GM23338 (cell line): ENCODE measurements at regions not wholly inside any gene's neighbourhood (a gene's known extent, or its start where the extent isn't known, plus 50 kb on each side); places are given as distances from the start of the nearest gene placed in this dataset.
A peak's percentile ranks its signal among the peaks of the same experiment; 100 is the strongest.

Source experiments
- ATAC-seq: fragments of 200-7000 bp; cut with Tn5 transposase; 3 replicates; pipeline ENCODE4 v1.9.1; 2020
- DNase-seq: peaks from one replicate; pipeline ENCODE4 v3.0.0-alpha.2; 2015; ENCODE audit warnings: low spot score
- H2AFZ ChIP-seq: fragments of 200-600 bp; sonication (generic); 2 replicates; pipeline ENCODE4 v1.8.0; 2016; ENCODE audit warnings: antibody characterized with exemption, mild to moderate bottlenecking, moderate library complexity
- H3F3A ChIP-seq: fragments of 200-600 bp; sonication (generic); replicated peaks from 2 replicates; pipeline ENCODE4 v1.8.0; 2017; ENCODE audit warnings: antibody characterized with exemption, mixed run types, low read depth
- H3K27ac ChIP-seq: fragments of 200-600 bp; sonication (generic); 2 replicates; pipeline ENCODE4 v1.6.1; 2016; ENCODE audit warnings: low read depth
- H3K27me3 ChIP-seq: fragments of 200-600 bp; sonication (generic); 2 replicates; pipeline ENCODE4 v1.8.0; 2016; ENCODE audit warnings: mild to moderate bottlenecking, mixed run types, moderate library complexity; ENCODE audit not compliant: insufficient read depth
- H3K36me3 ChIP-seq: fragments of 200-600 bp; sonication (generic); 2 replicates; pipeline ENCODE4 v1.8.0; 2016; ENCODE audit warnings: mild to moderate bottlenecking; ENCODE audit not compliant: insufficient read depth
- H3K4me1 ChIP-seq: fragments of 200-600 bp; sonication (generic); 2 replicates; pipeline ENCODE4 v1.8.0; 2016; ENCODE audit warnings: mild to moderate bottlenecking, moderate library complexity; ENCODE audit not compliant: insufficient read depth
- H3K4me2 ChIP-seq: fragments of 200-600 bp; sonication (generic); 2 replicates; pipeline ENCODE4 v1.7.1; 2017; ENCODE audit warnings: mixed run types
- H3K4me3 ChIP-seq: fragments of 200-600 bp; sonication (generic); 2 replicates; pipeline ENCODE4 v1.6.1; 2016; ENCODE audit warnings: mixed run types
- H3K79me2 ChIP-seq: fragments of 200-600 bp; sonication (generic); replicated peaks from 2 replicates; pipeline ENCODE4 v1.8.0; 2017; ENCODE audit warnings: mild to moderate bottlenecking; ENCODE audit not compliant: insufficient read depth
- H3K9me2 ChIP-seq: fragments of 200-600 bp; sonication (generic); 2 replicates; pipeline ENCODE4 v1.8.0; 2017; ENCODE audit not compliant: insufficient read depth
- H4K20me1 ChIP-seq: fragments of 200-600 bp; sonication (generic); replicated peaks from 2 replicates; pipeline ENCODE4 v1.8.0; 2017; ENCODE audit warnings: mild to moderate bottlenecking; ENCODE audit not compliant: insufficient read depth
- H3K27ac Mint-ChIP-seq: 2 replicates; pipeline ENCODE4 v1.8.0; 2020; ENCODE audit warnings: inconsistent platforms, mild to moderate bottlenecking, moderate library complexity, mixed read lengths
- H3K27me3 Mint-ChIP-seq: 3 replicates; pipeline ENCODE4 v1.8.0; 2022; ENCODE audit warnings: low read depth, mild to moderate bottlenecking, moderate library complexity, mixed read lengths, inconsistent platforms; ENCODE audit not compliant: insufficient read depth, poor library complexity
- H3K36me3 Mint-ChIP-seq: 3 replicates; pipeline ENCODE4 v1.8.0; 2021; ENCODE audit warnings: low read depth, mild to moderate bottlenecking, inconsistent platforms, moderate library complexity, mixed read lengths
- H3K4me1 Mint-ChIP-seq: 3 replicates; pipeline ENCODE4 v1.8.0; 2020; ENCODE audit warnings: mild to moderate bottlenecking, inconsistent platforms, mixed read lengths
- H3K4me3 Mint-ChIP-seq: 3 replicates; pipeline ENCODE4 v1.8.0; 2021; ENCODE audit warnings: moderate library complexity, mild to moderate bottlenecking, inconsistent platforms, mixed read lengths
- H3K9me3 Mint-ChIP-seq: 3 replicates; pipeline ENCODE4 v1.8.0; 2020; ENCODE audit warnings: moderate library complexity, mild to moderate bottlenecking, inconsistent platforms, mixed read lengths
- CREB1 ChIP-seq: fragments of 250-450 bp; sonication (Bioruptor Pico); IDR thresholded peaks from 2 replicates; pipeline ENCODE4 v1.5.0; 2020; ENCODE audit warnings: low read depth, mild to moderate bottlenecking, moderate library complexity
- EZH2 ChIP-seq: fragments of 200-600 bp; sonication (generic); IDR thresholded peaks from one replicate; pipeline ENCODE4 v1.8.0; 2017; ENCODE audit warnings: antibody characterized with exemption, mild to moderate bottlenecking, low read depth; ENCODE audit not compliant: unreplicated experiment
- EZH2phosphoT487 ChIP-seq: fragments of 200-600 bp; sonication (generic); IDR thresholded peaks from one replicate; pipeline ENCODE4 v1.8.1; 2018; ENCODE audit warnings: antibody characterized with exemption; ENCODE audit not compliant: unreplicated experiment
- JUNB ChIP-seq: IDR thresholded peaks from one replicate; pipeline ENCODE4 v1.6.1; 2016; ENCODE audit warnings: antibody characterized with exemption; ENCODE audit not compliant: unreplicated experiment
- NANOG ChIP-seq: IDR thresholded peaks from 2 replicates; pipeline ENCODE4 v1.6.1; 2016; ENCODE audit warnings: antibody characterized with exemption, borderline replicate concordance
- POLR2AphosphoS5 ChIP-seq: IDR thresholded peaks from 2 replicates; pipeline ENCODE4 v1.6.1; 2016; ENCODE audit warnings: antibody characterized with exemption, low read depth
- STAT1 ChIP-seq: IDR thresholded peaks from one replicate; pipeline ENCODE4 v1.6.1; 2016; ENCODE audit warnings: antibody characterized with exemption; ENCODE audit not compliant: unreplicated experiment
- ZNF114 ChIP-seq: fragments of 250-450 bp; sonication (Bioruptor Pico); IDR thresholded peaks from 2 replicates; pipeline ENCODE4 v1.5.0; 2020; ENCODE audit warnings: mild to moderate bottlenecking, moderate library complexity
- ZNF331 ChIP-seq: fragments of 250-450 bp; sonication (Bioruptor Pico); IDR thresholded peaks from 2 replicates; pipeline ENCODE4 v1.5.0; 2020; ENCODE audit warnings: low read depth, mild to moderate bottlenecking, moderate library complexity
- TF ChIP-seq, protein P1 (sequence below), 2 experiments: fragments of 200-600 bp in 1 of 2; sonication (generic) in 1 of 2; conservative IDR thresholded peaks; 2 replicates each; pipeline versions ENCODE4 v1.5.1 to v1.6.1; 2016 to 2017; ENCODE audit warnings: antibody characterized with exemption in 2 of 2, low read depth in 2 of 2, mild to moderate bottlenecking in 2 of 2, moderate library complexity in 1 of 2
- TF ChIP-seq, protein P2 (sequence below): IDR thresholded peaks from one replicate; pipeline ENCODE4 v1.6.1; 2018; ENCODE audit warnings: antibody characterized with exemption; ENCODE audit not compliant: unreplicated experiment
- TF ChIP-seq, protein P3 (sequence below): fragments of 250-450 bp; sonication (Bioruptor Pico); IDR thresholded peaks from 2 replicates; pipeline ENCODE4 v1.5.0; 2020; ENCODE audit warnings: mild to moderate bottlenecking, moderate library complexity
- TF ChIP-seq, protein P4 (sequence below): IDR thresholded peaks from 2 replicates; pipeline ENCODE4 v1.6.1; 2016; ENCODE audit warnings: antibody characterized with exemption

DNA sequence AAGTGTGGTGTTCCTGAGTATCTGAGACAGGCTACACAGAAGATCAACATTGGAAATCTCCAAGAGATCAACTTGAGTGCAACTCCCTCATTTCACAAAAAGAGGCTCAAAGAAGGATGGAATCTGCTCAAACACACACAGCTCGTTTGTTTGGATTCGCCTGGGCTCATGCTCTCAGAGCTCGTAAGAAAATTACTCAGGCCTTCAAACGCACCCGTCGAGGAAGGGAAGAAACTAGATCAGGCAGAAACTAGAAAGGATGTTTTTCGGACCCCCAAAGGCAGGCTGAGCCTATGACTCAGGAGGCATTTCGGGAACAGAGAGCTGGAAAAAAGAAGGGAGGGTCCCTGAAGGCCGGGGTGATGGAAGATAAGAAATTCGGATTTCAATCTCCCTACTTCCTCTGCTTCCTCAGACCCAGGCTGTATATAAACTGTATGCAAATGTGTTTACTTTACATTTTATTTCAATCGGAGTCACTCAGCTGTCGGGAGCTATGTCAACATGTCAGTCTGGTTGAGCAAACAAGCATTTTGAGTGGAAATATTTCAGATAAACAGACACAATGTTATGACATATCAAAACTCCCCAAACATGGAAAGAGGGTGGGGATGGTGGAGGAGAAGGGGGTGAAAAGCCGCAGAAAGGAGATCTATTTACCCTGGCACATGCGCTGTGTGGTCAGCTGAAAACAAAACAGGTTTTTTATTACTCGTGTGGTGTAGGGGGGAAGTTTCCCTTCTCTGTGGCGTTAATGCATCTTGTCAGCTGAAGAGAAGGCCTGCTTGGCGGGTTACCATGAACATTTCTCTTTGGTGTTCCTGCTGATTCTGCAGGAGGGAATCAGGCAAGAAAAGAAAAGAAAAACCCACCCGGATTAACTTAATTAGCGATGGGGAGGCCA, 129.1 kb upstream of the TBX3 start:
- peaks cover 11% of the 10 kb centered on the region for H3K4me1 Mint-ChIP-seq
- H3K4me3 Mint-ChIP-seq, result no peak overlapping the region; the same call in 2 of the 3 replicates
- Histone ChIP-seq H4K20me1 (no peaks in the 10 kb centered on the region), H3K27me3 (no peaks in the 10 kb centered on the region), H3K79me2 (no peaks in the 10 kb centered on the region), H3K27ac (no peak overlapping the region), H3K4me2 (peak overlapping the region; percentile 46), H3K4me3 (0 out of 2 replicates have a peak overlapping the region, but pooled peaks have one; percentile 22), H3K36me3 (no peaks in the 10 kb centered on the region), H3K4me1 (peaks cover 5% of the 10 kb centered on the region; the same call in 1 of the 2 replicates), H3F3A (no peaks in the 10 kb centered on the region), H3K9me2 (no peaks in the 10 kb centered on the region), H2AFZ (peak overlapping the region; percentile 77; the same call in 1 of the 2 replicates)
- H3K27me3 Mint-ChIP-seq, result peaks cover 4% of the 10 kb centered on the region
- no peak overlapping the region for H3K27ac Mint-ChIP-seq
- ATAC-seq (peak; percentile 73), DNase-seq (peak; percentile 31)
- TF ChIP-seq, protein P1, sequence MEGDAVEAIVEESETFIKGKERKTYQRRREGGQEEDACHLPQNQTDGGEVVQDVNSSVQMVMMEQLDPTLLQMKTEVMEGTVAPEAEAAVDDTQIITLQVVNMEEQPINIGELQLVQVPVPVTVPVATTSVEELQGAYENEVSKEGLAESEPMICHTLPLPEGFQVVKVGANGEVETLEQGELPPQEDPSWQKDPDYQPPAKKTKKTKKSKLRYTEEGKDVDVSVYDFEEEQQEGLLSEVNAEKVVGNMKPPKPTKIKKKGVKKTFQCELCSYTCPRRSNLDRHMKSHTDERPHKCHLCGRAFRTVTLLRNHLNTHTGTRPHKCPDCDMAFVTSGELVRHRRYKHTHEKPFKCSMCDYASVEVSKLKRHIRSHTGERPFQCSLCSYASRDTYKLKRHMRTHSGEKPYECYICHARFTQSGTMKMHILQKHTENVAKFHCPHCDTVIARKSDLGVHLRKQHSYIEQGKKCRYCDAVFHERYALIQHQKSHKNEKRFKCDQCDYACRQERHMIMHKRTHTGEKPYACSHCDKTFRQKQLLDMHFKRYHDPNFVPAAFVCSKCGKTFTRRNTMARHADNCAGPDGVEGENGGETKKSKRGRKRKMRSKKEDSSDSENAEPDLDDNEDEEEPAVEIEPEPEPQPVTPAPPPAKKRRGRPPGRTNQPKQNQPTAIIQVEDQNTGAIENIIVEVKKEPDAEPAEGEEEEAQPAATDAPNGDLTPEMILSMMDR (conservative IDR thresholded peaks at IDR 0.05; ENCODE audit: low read depth in 2 of 2), result no peak
- no peak for TF ChIP-seq CREB1 (CRISPR knock-in tag)
- TF ChIP-seq STAT1, result no peak
- TF ChIP-seq, protein P2, sequence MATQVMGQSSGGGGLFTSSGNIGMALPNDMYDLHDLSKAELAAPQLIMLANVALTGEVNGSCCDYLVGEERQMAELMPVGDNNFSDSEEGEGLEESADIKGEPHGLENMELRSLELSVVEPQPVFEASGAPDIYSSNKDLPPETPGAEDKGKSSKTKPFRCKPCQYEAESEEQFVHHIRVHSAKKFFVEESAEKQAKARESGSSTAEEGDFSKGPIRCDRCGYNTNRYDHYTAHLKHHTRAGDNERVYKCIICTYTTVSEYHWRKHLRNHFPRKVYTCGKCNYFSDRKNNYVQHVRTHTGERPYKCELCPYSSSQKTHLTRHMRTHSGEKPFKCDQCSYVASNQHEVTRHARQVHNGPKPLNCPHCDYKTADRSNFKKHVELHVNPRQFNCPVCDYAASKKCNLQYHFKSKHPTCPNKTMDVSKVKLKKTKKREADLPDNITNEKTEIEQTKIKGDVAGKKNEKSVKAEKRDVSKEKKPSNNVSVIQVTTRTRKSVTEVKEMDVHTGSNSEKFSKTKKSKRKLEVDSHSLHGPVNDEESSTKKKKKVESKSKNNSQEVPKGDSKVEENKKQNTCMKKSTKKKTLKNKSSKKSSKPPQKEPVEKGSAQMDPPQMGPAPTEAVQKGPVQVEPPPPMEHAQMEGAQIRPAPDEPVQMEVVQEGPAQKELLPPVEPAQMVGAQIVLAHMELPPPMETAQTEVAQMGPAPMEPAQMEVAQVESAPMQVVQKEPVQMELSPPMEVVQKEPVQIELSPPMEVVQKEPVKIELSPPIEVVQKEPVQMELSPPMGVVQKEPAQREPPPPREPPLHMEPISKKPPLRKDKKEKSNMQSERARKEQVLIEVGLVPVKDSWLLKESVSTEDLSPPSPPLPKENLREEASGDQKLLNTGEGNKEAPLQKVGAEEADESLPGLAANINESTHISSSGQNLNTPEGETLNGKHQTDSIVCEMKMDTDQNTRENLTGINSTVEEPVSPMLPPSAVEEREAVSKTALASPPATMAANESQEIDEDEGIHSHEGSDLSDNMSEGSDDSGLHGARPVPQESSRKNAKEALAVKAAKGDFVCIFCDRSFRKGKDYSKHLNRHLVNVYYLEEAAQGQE, result no peak
- TF ChIP-seq, protein P3, sequence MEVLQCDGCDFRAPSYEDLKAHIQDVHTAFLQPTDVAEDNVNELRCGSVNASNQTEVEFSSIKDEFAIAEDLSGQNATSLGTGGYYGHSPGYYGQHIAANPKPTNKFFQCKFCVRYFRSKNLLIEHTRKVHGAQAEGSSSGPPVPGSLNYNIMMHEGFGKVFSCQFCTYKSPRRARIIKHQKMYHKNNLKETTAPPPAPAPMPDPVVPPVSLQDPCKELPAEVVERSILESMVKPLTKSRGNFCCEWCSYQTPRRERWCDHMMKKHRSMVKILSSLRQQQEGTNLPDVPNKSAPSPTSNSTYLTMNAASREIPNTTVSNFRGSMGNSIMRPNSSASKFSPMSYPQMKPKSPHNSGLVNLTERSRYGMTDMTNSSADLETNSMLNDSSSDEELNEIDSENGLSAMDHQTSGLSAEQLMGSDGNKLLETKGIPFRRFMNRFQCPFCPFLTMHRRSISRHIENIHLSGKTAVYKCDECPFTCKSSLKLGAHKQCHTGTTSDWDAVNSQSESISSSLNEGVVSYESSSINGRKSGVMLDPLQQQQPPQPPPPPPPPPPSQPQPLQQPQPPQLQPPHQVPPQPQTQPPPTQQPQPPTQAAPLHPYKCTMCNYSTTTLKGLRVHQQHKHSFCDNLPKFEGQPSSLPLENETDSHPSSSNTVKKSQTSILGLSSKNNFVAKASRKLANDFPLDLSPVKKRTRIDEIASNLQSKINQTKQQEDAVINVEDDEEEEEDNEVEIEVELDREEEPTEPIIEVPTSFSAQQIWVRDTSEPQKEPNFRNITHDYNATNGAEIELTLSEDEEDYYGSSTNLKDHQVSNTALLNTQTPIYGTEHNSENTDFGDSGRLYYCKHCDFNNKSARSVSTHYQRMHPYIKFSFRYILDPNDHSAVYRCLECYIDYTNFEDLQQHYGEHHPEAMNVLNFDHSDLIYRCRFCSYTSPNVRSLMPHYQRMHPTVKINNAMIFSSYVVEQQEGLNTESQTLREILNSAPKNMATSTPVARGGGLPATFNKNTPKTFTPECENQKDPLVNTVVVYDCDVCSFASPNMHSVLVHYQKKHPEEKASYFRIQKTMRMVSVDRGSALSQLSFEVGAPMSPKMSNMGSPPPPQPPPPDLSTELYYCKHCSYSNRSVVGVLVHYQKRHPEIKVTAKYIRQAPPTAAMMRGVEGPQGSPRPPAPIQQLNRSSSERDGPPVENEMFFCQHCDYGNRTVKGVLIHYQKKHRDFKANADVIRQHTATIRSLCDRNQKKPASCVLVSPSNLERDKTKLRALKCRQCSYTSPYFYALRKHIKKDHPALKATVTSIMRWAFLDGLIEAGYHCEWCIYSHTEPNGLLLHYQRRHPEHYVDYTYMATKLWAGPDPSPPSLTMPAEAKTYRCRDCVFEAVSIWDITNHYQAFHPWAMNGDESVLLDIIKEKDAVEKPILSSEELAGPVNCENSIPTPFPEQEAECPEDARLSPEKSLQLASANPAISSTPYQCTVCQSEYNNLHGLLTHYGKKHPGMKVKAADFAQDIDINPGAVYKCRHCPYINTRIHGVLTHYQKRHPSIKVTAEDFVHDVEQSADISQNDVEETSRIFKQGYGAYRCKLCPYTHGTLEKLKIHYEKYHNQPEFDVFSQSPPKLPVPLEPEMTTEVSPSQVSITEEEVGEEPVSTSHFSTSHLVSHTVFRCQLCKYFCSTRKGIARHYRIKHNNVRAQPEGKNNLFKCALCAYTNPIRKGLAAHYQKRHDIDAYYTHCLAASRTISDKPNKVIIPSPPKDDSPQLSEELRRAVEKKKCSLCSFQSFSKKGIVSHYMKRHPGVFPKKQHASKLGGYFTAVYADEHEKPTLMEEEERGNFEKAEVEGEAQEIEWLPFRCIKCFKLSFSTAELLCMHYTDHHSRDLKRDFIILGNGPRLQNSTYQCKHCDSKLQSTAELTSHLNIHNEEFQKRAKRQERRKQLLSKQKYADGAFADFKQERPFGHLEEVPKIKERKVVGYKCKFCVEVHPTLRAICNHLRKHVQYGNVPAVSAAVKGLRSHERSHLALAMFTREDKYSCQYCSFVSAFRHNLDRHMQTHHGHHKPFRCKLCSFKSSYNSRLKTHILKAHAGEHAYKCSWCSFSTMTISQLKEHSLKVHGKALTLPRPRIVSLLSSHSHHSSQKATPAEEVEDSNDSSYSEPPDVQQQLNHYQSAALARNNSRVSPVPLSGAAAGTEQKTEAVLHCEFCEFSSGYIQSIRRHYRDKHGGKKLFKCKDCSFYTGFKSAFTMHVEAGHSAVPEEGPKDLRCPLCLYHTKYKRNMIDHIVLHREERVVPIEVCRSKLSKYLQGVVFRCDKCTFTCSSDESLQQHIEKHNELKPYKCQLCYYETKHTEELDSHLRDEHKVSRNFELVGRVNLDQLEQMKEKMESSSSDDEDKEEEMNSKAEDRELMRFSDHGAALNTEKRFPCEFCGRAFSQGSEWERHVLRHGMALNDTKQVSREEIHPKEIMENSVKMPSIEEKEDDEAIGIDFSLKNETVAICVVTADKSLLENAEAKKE (CRISPR knock-in tag), result no peak
- no peak for TF ChIP-seq EZH2phosphoT487
- no peak for TF ChIP-seq NANOG
- TF ChIP-seq ZNF114 (CRISPR knock-in tag), result no peak
- no peak for TF ChIP-seq EZH2
- TF ChIP-seq, protein P4, sequence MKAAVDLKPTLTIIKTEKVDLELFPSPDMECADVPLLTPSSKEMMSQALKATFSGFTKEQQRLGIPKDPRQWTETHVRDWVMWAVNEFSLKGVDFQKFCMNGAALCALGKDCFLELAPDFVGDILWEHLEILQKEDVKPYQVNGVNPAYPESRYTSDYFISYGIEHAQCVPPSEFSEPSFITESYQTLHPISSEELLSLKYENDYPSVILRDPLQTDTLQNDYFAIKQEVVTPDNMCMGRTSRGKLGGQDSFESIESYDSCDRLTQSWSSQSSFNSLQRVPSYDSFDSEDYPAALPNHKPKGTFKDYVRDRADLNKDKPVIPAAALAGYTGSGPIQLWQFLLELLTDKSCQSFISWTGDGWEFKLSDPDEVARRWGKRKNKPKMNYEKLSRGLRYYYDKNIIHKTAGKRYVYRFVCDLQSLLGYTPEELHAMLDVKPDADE, result no peak
- no peak for TF ChIP-seq ZNF331
- no peak for TF ChIP-seq JUNB
- no peak for TF ChIP-seq POLR2AphosphoS5
- no peaks in the 10 kb centered on the region for H3K36me3 Mint-ChIP-seq
- no peaks in the 10 kb centered on the region for H3K9me3 Mint-ChIP-seq
